GM23248 (cell line): ENCODE measurements at regions not wholly inside any gene's neighbourhood (a gene's known extent, or its start where the extent isn't known, plus 50 kb on each side); places are given as distances from the start of the nearest gene placed in this dataset.
"Not testable (repeated sequence)": the region's sequence is repeated elsewhere in the genome, so short reads cannot be mapped to it uniquely, and the experiment has no call there.

Experiments
- DNase-seq: peaks from one replicate; pipeline ENCODE4 v3.0.0-alpha.2; 2015
- H2AFZ ChIP-seq: fragments of 200-600 bp; sonication (generic); 2 replicates; pipeline ENCODE4 v1.6.1; 2016; ENCODE audit warnings: antibody characterized with exemption
- H3F3A ChIP-seq: fragments of 200-600 bp; sonication (generic); 2 replicates; pipeline ENCODE4 v1.6.1; 2016; ENCODE audit warnings: mild to moderate bottlenecking, antibody characterized with exemption, mixed run types; ENCODE audit not compliant: insufficient read depth
- H3K27ac ChIP-seq: fragments of 200-600 bp; sonication (generic); 2 replicates; pipeline ENCODE4 v1.5.1; 2016; ENCODE audit warnings: mild to moderate bottlenecking
- H3K27me3 ChIP-seq: fragments of 200-600 bp; sonication (generic); replicated peaks from 2 replicates; pipeline ENCODE4 v1.6.1; 2016; ENCODE audit warnings: mild to moderate bottlenecking; ENCODE audit not compliant: insufficient read depth
- H3K36me3 ChIP-seq: fragments of 200-600 bp; sonication (generic); 2 replicates; pipeline ENCODE4 v1.6.1; 2016; ENCODE audit warnings: low read depth, mild to moderate bottlenecking
- H3K4me1 ChIP-seq: fragments of 200-600 bp; sonication (generic); 2 replicates; pipeline ENCODE4 v1.6.1; 2016; ENCODE audit warnings: mild to moderate bottlenecking; ENCODE audit not compliant: insufficient read depth
- H3K4me2 ChIP-seq: fragments of 200-600 bp; sonication (generic); one replicate; pipeline ENCODE4 v1.6.1; 2016; ENCODE audit warnings: mild to moderate bottlenecking; ENCODE audit not compliant: unreplicated experiment
- H3K4me3 ChIP-seq: fragments of 200-600 bp; sonication (generic); 2 replicates; pipeline ENCODE4 v1.5.1; 2016; ENCODE audit warnings: mild to moderate bottlenecking
- H3K79me2 ChIP-seq: fragments of 200-600 bp; sonication (generic); 2 replicates; pipeline ENCODE4 v1.6.1; 2016; ENCODE audit warnings: mild to moderate bottlenecking; ENCODE audit not compliant: insufficient read depth
- H3K9ac ChIP-seq: fragments of 200-600 bp; sonication (generic); 2 replicates; pipeline ENCODE4 v1.6.1; 2016; ENCODE audit warnings: mild to moderate bottlenecking
- H3K9me2 ChIP-seq: fragments of 200-600 bp; sonication (generic); 2 replicates; pipeline ENCODE4 v1.6.1; 2016; ENCODE audit warnings: mixed run types, mild to moderate bottlenecking, moderate library complexity; ENCODE audit not compliant: insufficient read depth
- H3K9me3 ChIP-seq: fragments of 200-600 bp; sonication (generic); one replicate; pipeline ENCODE4 v1.6.1; 2017; ENCODE audit warnings: low read depth
- H4K20me1 ChIP-seq: fragments of 200-600 bp; sonication (generic); 2 replicates; pipeline ENCODE4 v1.6.0; 2016; ENCODE audit not compliant: insufficient read depth
- EZH2 ChIP-seq: fragments of 200-600 bp; sonication (generic); IDR thresholded peaks from 2 replicates; pipeline ENCODE4 v1.6.1; 2018; ENCODE audit warnings: antibody characterized with exemption, mild to moderate bottlenecking; ENCODE audit not compliant: insufficient read depth, poor library complexity, severe bottlenecking
- EZH2phosphoT487 ChIP-seq: fragments of 200-600 bp; sonication (generic); IDR thresholded peaks from 2 replicates; pipeline ENCODE4 v1.6.1; 2018; ENCODE audit warnings: antibody characterized with exemption, moderate library complexity, mild to moderate bottlenecking, low read depth; ENCODE audit not compliant: insufficient read depth
- WGBS, 2 experiments: methylation state at CpG; one replicate each; pipeline ENCODE4 v1.1.6; 2015 to 2017; ENCODE audit warnings: low lambda C conversion rate in 2 of 2, low coverage in 1 of 2; ENCODE audit errors: missing lambda C conversion rate in 2 of 2; 5-methylcytosine and 5-hydroxymethylcytosine counted together
- in situ Hi-C: fragments of 300-500 bp; cut with MboI; formaldehyde crosslinking; loops from 2 replicates; pipeline ENCODE4 v1.15.0; 2020

GRCh38 chr2:66185497-66186054, 249.3 kb upstream of the MEIS1 start:
- Histone ChIP-seq H2AFZ (no peak overlapping the region), H3K9ac (no peak overlapping the region), H3K4me3 (no peak overlapping the region)

GRCh38 chr2:66177128-66177796, 257.7 kb upstream of the MEIS1 start:
- H3K9ac ChIP-seq, H4K20me1 ChIP-seq, H3K27me3 ChIP-seq, H3K79me2 ChIP-seq, H3K27ac ChIP-seq, H3K36me3 ChIP-seq, H3K4me3 ChIP-seq, H3F3A ChIP-seq, H2AFZ ChIP-seq, H3K4me1 ChIP-seq, DNase-seq, H3K9me3 ChIP-seq, H3K4me2 ChIP-seq, H3K9me2 ChIP-seq, in situ Hi-C loops: not testable (repeated sequence)
- WGBS, 2 experiments: 64 to 70% methylated on average over 26 of the region's 26 CpGs

More at GRCh38 chr2:66185497-66186054, 249.3 kb upstream of the MEIS1 start:
- Histone ChIP-seq H4K20me1 (no peaks in the 10 kb centered on the region), H3K27me3 (no peaks in the 10 kb centered on the region), H3K9me3 (no peaks in the 10 kb centered on the region), H3K4me2 (no peak overlapping the region), H3K9me2 (no peaks in the 10 kb centered on the region), H3K4me1 (no peaks in the 10 kb centered on the region), H3K79me2 (no peaks in the 10 kb centered on the region), H3K36me3 (no peaks in the 10 kb centered on the region), H3K27ac (no peak overlapping the region), H3F3A (no peaks in the 10 kb centered on the region)
- WGBS, 2 experiments: 50% methylated on average over 11 of the region's 11 CpGs
- DNase-seq: no peak
- TF ChIP-seq EZH2 (no peak), EZH2phosphoT487 (no peak)
- in situ Hi-C loops: no loop called here

DNA sequence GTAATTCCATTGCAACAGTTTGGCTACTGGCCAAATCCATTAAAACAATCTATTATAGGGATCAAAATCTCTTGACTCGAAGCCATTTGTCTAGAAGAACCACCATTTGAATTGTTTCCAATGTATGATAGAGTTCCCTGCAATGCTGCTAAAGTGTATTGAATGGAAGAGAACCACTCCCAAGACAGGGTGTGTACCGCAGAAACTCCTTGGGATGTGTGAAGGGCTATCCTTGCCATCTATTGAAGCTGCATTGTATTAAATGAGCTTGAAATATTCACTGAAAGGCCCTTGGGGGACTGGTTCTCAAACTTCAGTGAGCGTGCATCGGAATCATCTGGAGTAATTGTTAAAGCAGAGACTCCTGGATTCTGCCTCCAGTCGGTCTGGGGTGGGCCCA, 260.4 kb upstream of the MEIS1 start:
- Histone ChIP-seq H3F3A (no peaks in the 10 kb centered on the region), H3K9me3 (no peaks in the 10 kb centered on the region), H3K79me2 (no peaks in the 10 kb centered on the region), H4K20me1 (no peaks in the 10 kb centered on the region), H3K36me3 (no peaks in the 10 kb centered on the region), H2AFZ (no peak overlapping the region), H3K4me3 (no peak overlapping the region), H3K4me2 (no peak overlapping the region), H3K9me2 (no peaks in the 10 kb centered on the region), H3K9ac (no peak overlapping the region), H3K4me1 (no peaks in the 10 kb centered on the region), H3K27ac (no peak overlapping the region), H3K27me3 (no peaks in the 10 kb centered on the region)
- in situ Hi-C loops: no loop called here
- DNase-seq: no peak
- TF ChIP-seq EZH2phosphoT487: no peak
- TF ChIP-seq EZH2: no peak
- 49 to 52% methylated on average over 5 of the region's 5 CpGs for WGBS, 2 experiments

GRCh38 chr2:66173645-66174044, 261.3 kb upstream of the MEIS1 start:
- no peaks in the 10 kb centered on the region for H3K9me3 ChIP-seq
- in situ Hi-C loops: no loop called here

More at GRCh38 chr2:66173645-66174044, 261.3 kb upstream of the MEIS1 start:
- Histone ChIP-seq H3K9ac (no peak overlapping the region), H3K4me3 (no peak overlapping the region), H3K4me2 (no peak overlapping the region), H3K36me3 (no peaks in the 10 kb centered on the region), H3K79me2 (no peaks in the 10 kb centered on the region), H4K20me1 (no peaks in the 10 kb centered on the region), H3F3A (no peaks in the 10 kb centered on the region), H3K27ac (no peak overlapping the region), H3K4me1 (no peaks in the 10 kb centered on the region), H3K27me3 (no peaks in the 10 kb centered on the region), H3K9me2 (no peaks in the 10 kb centered on the region), H2AFZ (no peak overlapping the region)
- WGBS, 2 experiments: 38 to 45% methylated on average over 1 of the region's 1 CpG
- no peak for DNase-seq
- TF ChIP-seq EZH2phosphoT487: no peak
- TF ChIP-seq EZH2: no peak
